ENCODE measurements at regions not wholly inside any gene's neighbourhood (a gene's known extent, or its start where the extent isn't known, plus 50 kb on each side); places are given as distances from the start of the nearest gene placed in this dataset.

GRCh38 chr4:20590849-20591248 lies 109.4 kb upstream of the PACRGL start:
- whole genome bisulfite sequencing, 2 experiments (ENCODE audit: extremely low coverage in 2 of 2, insufficient read length in 1 of 2), result no CpG with 5 or more reads among the region's 2 CpGs
- no peak overlapping the region for H3K9ac ChIP-seq (ENCODE audit: low read depth, low read length)
- POLR2A ChIA-PET (ENCODE audit: unreplicated experiment), result no interaction called here
- no peak overlapping the region for H3K4ac ChIP-seq (ENCODE audit: low read depth, low read length)
- no peaks in the 10 kb centered on the region for H3K79me1 ChIP-seq (ENCODE audit: low read depth in 1 of 2, low read length in 2 of 2)
- H2BK20ac ChIP-seq (ENCODE audit: low read depth, low read length), result no peak overlapping the region
- TF ChIP-seq SMC3 (IDR thresholded peaks at IDR 0.05; ENCODE audit: low read depth, low read length) (no peak), CTCF (conservative IDR thresholded peaks at IDR 0.05; ENCODE audit: low read depth, low read length) (no peak), MAZ (IDR thresholded peaks at IDR 0.05; ENCODE audit: borderline replicate concordance, low read depth, low read length) (no peak), CEBPB (IDR thresholded peaks at IDR 0.05; ENCODE audit: low read depth, low read length) (no peak), NFE2L2 (IDR thresholded peaks at IDR 0.05; ENCODE audit: low read depth, low read length) (no peak), RCOR1 (IDR thresholded peaks at IDR 0.05; ENCODE audit: insufficient replicate concordance, low read length) (no peak), MXI1 (IDR thresholded peaks at IDR 0.05; ENCODE audit: borderline replicate concordance, low read depth, low read length) (no peak), FOS (IDR thresholded peaks at IDR 0.05; ENCODE audit: low read depth, low read length) (no peak), RFX5 (IDR thresholded peaks at IDR 0.05; ENCODE audit: low read depth, low read length) (no peak), MAFK (IDR thresholded peaks at IDR 0.05; ENCODE audit: low read depth, low read length) (no peak), BHLHE40 (IDR thresholded peaks at IDR 0.05; ENCODE audit: low read depth, low read length) (no peak), POLR2A (IDR thresholded peaks at IDR 0.05; ENCODE audit: low read depth, low read length) (no peak), CHD1 (IDR thresholded peaks at IDR 0.05; ENCODE audit: low read depth, low read length) (no peak), RAD21 (IDR thresholded peaks at IDR 0.05; ENCODE audit: low read length) (no peak), ELK1 (IDR thresholded peaks at IDR 0.05; ENCODE audit: borderline replicate concordance, low read depth, low read length) (no peak)
- TF ChIP-seq, protein P1, sequence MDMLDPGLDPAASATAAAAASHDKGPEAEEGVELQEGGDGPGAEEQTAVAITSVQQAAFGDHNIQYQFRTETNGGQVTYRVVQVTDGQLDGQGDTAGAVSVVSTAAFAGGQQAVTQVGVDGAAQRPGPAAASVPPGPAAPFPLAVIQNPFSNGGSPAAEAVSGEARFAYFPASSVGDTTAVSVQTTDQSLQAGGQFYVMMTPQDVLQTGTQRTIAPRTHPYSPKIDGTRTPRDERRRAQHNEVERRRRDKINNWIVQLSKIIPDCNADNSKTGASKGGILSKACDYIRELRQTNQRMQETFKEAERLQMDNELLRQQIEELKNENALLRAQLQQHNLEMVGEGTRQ (IDR thresholded peaks at IDR 0.05; ENCODE audit: low read depth, low read length), result no peak
- H3K9me1 ChIP-seq (ENCODE audit: insufficient read depth, low read length), result no peaks in the 10 kb centered on the region
- H4K20me1 ChIP-seq (ENCODE audit: insufficient read depth, low read length), result no peaks in the 10 kb centered on the region
- no peak overlapping the region for H2AK5ac ChIP-seq (ENCODE audit: low read depth, low read length)
- no peak overlapping the region for H2AFZ ChIP-seq (replicated peaks; ENCODE audit: low read length, poor library complexity)
- in situ Hi-C loops (cut with MboI; ENCODE audit: low sequenced_read_pairs) (no loop called here), dilution Hi-C loops (cut with HindIII; ENCODE audit: low sequenced_read_pairs, unreplicated experiment) (no loop called here), intact Hi-C loops (cut with micrococcal nuclease) (no loop called here)
- DNase-seq, result no peak
- H3K23ac ChIP-seq (ENCODE audit: low read depth, low read length), result no peak overlapping the region
- no peak overlapping the region for H2AK9ac ChIP-seq (replicated peaks; ENCODE audit: low read depth, low read length, poor library complexity)
- no peak overlapping the region for H3K4me3 ChIP-seq (ENCODE audit: insufficient read depth, low read depth, low read length)
- CTCF ChIA-PET, result no interaction called here
- H3K27ac ChIP-seq (ENCODE audit: insufficient read depth, low read length), result no peak overlapping the region
- no peak overlapping the region for H4K91ac ChIP-seq (ENCODE audit: insufficient read depth, low read depth, low read length)
- H2BK15ac ChIP-seq (ENCODE audit: low read depth, low read length), result no peak overlapping the region
- no peaks in the 10 kb centered on the region for H3K4me1 ChIP-seq (ENCODE audit: control insufficient read depth, insufficient read depth, low read length)
- H3K36me3 ChIP-seq (ENCODE audit: control insufficient read depth, insufficient read depth, low read length), result no peaks in the 10 kb centered on the region
- H4K5ac ChIP-seq (ENCODE audit: low read depth, low read length), result no peak overlapping the region
- H2BK5ac ChIP-seq (ENCODE audit: low read depth, low read length, poor library complexity, severe bottlenecking), result no peak overlapping the region
- no peaks in the 10 kb centered on the region for H3K9me3 ChIP-seq (ENCODE audit: control insufficient read depth, insufficient read depth, low read length)
- H2BK120ac ChIP-seq (ENCODE audit: low read depth, low read length), result no peak overlapping the region
- no peaks in the 10 kb centered on the region for H3K27me3 ChIP-seq (ENCODE audit: control insufficient read depth, insufficient read depth, low read length)
- no peak overlapping the region for H3K14ac ChIP-seq (replicated peaks; ENCODE audit: low read depth, low read length)
- H3K4me2 ChIP-seq (ENCODE audit: low read depth, low read length), result no peak overlapping the region
- no peak overlapping the region for H3K18ac ChIP-seq (ENCODE audit: low read depth, low read length)
- BruUV-seq (replicated peaks), result no TSS peak
- H4K8ac ChIP-seq (ENCODE audit: low read depth in 2 of 2, low read length in 2 of 2), result no peak overlapping the region
- ATAC-seq (ENCODE audit: low read depth), result no peak
- no peak overlapping the region for H3K56ac ChIP-seq (ENCODE audit: extremely low read depth, insufficient read depth, low read length)
